MM.1S (cell line): ENCODE measurements at regions not wholly inside any gene's neighbourhood (a gene's known extent, or its start where the extent isn't known, plus 50 kb on each side); places are given as distances from the start of the nearest gene placed in this dataset.

Experiments used
- DNase-seq: peaks from one replicate; pipeline ENCODE4 v3.0.0-alpha.2; 2015
- H2AFZ ChIP-seq: fragments of 300-600 bp; sonication (generic); 2 replicates; pipeline ENCODE4 v1.6.0; 2016; ENCODE audit warnings: antibody characterized with exemption, low read length
- H3F3A ChIP-seq: fragments of 300-600 bp; sonication (generic); 2 replicates; pipeline ENCODE4 v1.6.1; 2016; ENCODE audit warnings: mild to moderate bottlenecking, antibody characterized with exemption, low read length, moderate library complexity, mixed read lengths; ENCODE audit not compliant: insufficient read depth
- H3K27ac ChIP-seq: fragments of 300-600 bp; sonication (generic); 2 replicates; pipeline ENCODE4 v1.5.1; 2016; ENCODE audit warnings: mild to moderate bottlenecking, low read length
- H3K27me3 ChIP-seq: fragments of 300-600 bp; sonication (generic); replicated peaks from 2 replicates; pipeline ENCODE4 v1.6.0; 2016; ENCODE audit warnings: low read length; ENCODE audit not compliant: insufficient read depth
- H3K36me3 ChIP-seq: fragments of 300-600 bp; sonication (generic); replicated peaks from 2 replicates; pipeline ENCODE4 v1.6.1; 2016; ENCODE audit warnings: mild to moderate bottlenecking, low read length, mixed read lengths; ENCODE audit not compliant: insufficient read depth
- H3K4me1 ChIP-seq: fragments of 300-600 bp; sonication (generic); 2 replicates; pipeline ENCODE4 v1.6.1; 2016; ENCODE audit warnings: low read length, mixed read lengths
- H3K4me2 ChIP-seq: fragments of 300-600 bp; sonication (generic); 2 replicates; pipeline ENCODE4 v1.6.0; 2016; ENCODE audit warnings: low read depth, low read length
- H3K4me3 ChIP-seq: fragments of 300-600 bp; sonication (generic); 2 replicates; pipeline ENCODE4 v1.5.1; 2016; ENCODE audit warnings: low read length, mixed read lengths
- H3K79me2 ChIP-seq: fragments of 300-600 bp; sonication (generic); 2 replicates; pipeline ENCODE4 v1.6.1; 2016; ENCODE audit warnings: mixed run types, low read length, mixed read lengths
- H3K9ac ChIP-seq: fragments of 300-600 bp; sonication (generic); 2 replicates; pipeline ENCODE4 v1.6.1; 2016; ENCODE audit warnings: low read length, mixed read lengths
- H3K9me2 ChIP-seq: fragments of 300-600 bp; sonication (generic); replicated peaks from 2 replicates; pipeline ENCODE4 v1.6.1; 2016; ENCODE audit warnings: mild to moderate bottlenecking, low read length, mixed read lengths; ENCODE audit not compliant: insufficient read depth
- H3K9me3 ChIP-seq: fragments of 300-600 bp; sonication (generic); replicated peaks from 2 replicates; pipeline ENCODE4 v1.6.1; 2016; ENCODE audit warnings: mild to moderate bottlenecking, low read length, mixed read lengths; ENCODE audit not compliant: insufficient read depth
- H4K20me1 ChIP-seq: fragments of 300-600 bp; sonication (generic); 2 replicates; pipeline ENCODE4 v1.6.1; 2016; ENCODE audit warnings: mild to moderate bottlenecking, low read length, moderate library complexity, mixed read lengths; ENCODE audit not compliant: insufficient read depth
- EZH2 ChIP-seq: fragments of 300-600 bp; sonication (generic); optimal IDR thresholded peaks from 2 replicates; pipeline ENCODE3; 2017; ENCODE audit warnings: low read depth, mild to moderate bottlenecking, antibody characterized with exemption, low read length, mixed read lengths
- EZH2phosphoT487 ChIP-seq: fragments of 300-600 bp; sonication (generic); IDR thresholded peaks from 2 replicates; pipeline ENCODE4 v1.6.1; 2018; ENCODE audit warnings: antibody characterized with exemption, low read length
- TF ChIP-seq, protein P1 (sequence below): fragments of 300-600 bp; sonication (generic); IDR thresholded peaks from 2 replicates; pipeline ENCODE4 v1.5.1; 2016; ENCODE audit warnings: antibody characterized with exemption, low read length, mixed read lengths

DNA sequence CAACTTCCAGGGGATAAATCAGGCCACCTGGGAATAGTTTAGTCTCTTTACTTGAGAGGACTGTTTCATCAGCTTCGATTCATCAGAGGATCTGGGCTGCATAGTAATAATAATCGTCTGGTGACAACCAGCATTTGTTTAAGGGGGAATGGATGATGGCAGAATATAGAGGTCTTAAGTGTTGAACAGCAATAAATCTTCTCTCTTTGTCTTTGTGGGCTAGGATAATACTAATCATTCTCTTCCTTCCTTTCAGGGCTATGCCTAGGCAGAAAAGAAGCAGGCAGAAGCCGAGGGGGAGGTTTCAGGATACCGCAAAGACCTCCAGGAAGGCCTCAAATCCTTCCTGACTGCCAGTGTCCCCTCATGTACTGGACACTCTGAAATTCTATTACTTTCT is 150.4 kb upstream of the GAREM1 start:
- Histone ChIP-seq H3K4me3 (no peak overlapping the region), H3K9me3 (no peaks in the 10 kb centered on the region), H3K36me3 (no peaks in the 10 kb centered on the region), H4K20me1 (no peaks in the 10 kb centered on the region), H3K27ac (no peak overlapping the region), H3K27me3 (no peaks in the 10 kb centered on the region), H3K4me2 (no peak overlapping the region), H3K4me1 (no peaks in the 10 kb centered on the region), H3F3A (no peaks in the 10 kb centered on the region), H3K9me2 (no peaks in the 10 kb centered on the region), H2AFZ (no peak overlapping the region), H3K9ac (no peak overlapping the region), H3K79me2 (no peaks in the 10 kb centered on the region)
- no peak for DNase-seq
- TF ChIP-seq, protein P1, sequence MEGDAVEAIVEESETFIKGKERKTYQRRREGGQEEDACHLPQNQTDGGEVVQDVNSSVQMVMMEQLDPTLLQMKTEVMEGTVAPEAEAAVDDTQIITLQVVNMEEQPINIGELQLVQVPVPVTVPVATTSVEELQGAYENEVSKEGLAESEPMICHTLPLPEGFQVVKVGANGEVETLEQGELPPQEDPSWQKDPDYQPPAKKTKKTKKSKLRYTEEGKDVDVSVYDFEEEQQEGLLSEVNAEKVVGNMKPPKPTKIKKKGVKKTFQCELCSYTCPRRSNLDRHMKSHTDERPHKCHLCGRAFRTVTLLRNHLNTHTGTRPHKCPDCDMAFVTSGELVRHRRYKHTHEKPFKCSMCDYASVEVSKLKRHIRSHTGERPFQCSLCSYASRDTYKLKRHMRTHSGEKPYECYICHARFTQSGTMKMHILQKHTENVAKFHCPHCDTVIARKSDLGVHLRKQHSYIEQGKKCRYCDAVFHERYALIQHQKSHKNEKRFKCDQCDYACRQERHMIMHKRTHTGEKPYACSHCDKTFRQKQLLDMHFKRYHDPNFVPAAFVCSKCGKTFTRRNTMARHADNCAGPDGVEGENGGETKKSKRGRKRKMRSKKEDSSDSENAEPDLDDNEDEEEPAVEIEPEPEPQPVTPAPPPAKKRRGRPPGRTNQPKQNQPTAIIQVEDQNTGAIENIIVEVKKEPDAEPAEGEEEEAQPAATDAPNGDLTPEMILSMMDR, result no peak
- TF ChIP-seq EZH2phosphoT487 (no peak), EZH2 (no peak)

DNA sequence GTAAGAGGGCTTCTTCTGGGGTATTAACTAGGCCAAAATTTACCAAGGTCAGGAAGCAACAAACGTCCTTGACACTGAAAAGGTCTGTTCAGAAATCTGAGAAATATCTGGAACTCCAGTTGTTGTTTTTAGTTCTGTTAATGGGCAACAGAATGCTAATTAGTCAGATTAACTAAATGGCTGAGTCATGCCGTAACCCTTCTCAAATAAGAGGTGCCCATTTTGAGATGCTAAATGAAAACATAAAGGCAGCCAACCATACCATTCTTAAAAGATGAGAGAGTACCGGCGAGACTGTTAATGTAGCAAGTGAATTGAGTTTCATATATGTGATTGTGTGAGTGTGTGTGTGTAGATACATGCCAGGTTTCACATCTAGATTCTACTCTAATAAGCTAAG is 147.9 kb upstream of the GAREM1 start:
- Histone ChIP-seq H3F3A (no peaks in the 10 kb centered on the region), H3K9me2 (no peaks in the 10 kb centered on the region), H3K36me3 (no peaks in the 10 kb centered on the region), H3K4me2 (no peak overlapping the region), H3K9ac (no peak overlapping the region), H4K20me1 (no peaks in the 10 kb centered on the region), H2AFZ (no peak overlapping the region), H3K9me3 (no peaks in the 10 kb centered on the region), H3K27ac (no peak overlapping the region), H3K4me3 (no peak overlapping the region), H3K4me1 (0 out of 2 replicates have a peak, but pooled peaks cover 3% of the 10 kb centered on the region), H3K79me2 (no peaks in the 10 kb centered on the region), H3K27me3 (no peaks in the 10 kb centered on the region)
- TF ChIP-seq, protein P1, result no peak
- TF ChIP-seq EZH2phosphoT487 (no peak), EZH2 (no peak)
- DNase-seq, result no peak

DNA sequence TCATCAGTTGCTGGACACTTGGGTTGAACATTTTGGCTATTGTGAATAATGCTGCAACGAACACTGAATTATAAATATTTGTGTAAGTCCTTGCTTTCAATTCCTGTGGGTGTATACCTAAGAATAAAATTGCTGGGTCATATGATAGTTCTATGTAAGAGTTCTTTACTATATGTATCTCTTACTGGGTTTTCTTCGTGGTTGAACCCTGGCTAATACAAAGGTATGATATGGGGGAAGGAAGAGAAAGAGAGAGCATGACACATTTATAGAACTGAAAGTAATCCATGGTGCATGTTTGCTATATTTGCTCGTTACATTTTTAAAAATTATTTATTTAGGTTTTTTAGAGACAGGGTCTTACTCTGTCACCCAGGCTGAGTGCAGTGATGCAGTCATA is 143.1 kb upstream of the GAREM1 start:
- H2AFZ ChIP-seq, result no peak overlapping the region
- H3F3A ChIP-seq, result no peaks in the 10 kb centered on the region
- no peak overlapping the region for H3K4me3 ChIP-seq
- TF ChIP-seq EZH2phosphoT487 (no peak), EZH2 (no peak)
- TF ChIP-seq, protein P1, result no peak
- peak overlapping the region; percentile 13; the same call in 1 of the 2 replicates for H3K4me2 ChIP-seq
- no peaks in the 10 kb centered on the region for H4K20me1 ChIP-seq
- no peaks in the 10 kb centered on the region for H3K36me3 ChIP-seq
- no peak for DNase-seq
- H3K4me1 ChIP-seq, result 0 out of 2 replicates have a peak, but pooled peaks cover 4% of the 10 kb centered on the region
- H3K79me2 ChIP-seq, result no peaks in the 10 kb centered on the region
- no peaks in the 10 kb centered on the region for H3K9me2 ChIP-seq
- H3K9ac ChIP-seq, result no peak overlapping the region
- H3K27me3 ChIP-seq, result no peaks in the 10 kb centered on the region
- H3K9me3 ChIP-seq, result no peaks in the 10 kb centered on the region
- H3K27ac ChIP-seq, result no peak overlapping the region

DNA sequence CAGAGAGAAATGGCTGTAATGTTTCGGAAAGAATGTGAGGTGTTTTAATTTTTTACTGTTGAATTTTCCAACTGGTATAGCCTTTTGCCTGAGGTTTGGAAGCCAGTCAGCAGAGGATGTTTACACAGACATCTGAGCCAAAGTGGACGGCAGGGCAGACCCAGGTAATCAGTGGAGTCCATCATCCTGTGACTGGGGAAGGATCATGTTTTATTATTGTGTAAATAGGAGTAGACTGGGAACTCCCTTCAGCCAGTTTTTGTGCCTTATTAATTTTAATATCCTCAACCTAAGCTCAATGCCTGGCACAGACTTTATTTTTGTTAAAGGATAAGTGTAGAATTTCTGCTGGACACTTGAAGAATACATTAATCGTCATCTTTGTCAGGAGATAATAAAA is 142.0 kb upstream of the GAREM1 start:
- DNase-seq, result no peak
- H4K20me1 ChIP-seq, result no peaks in the 10 kb centered on the region
- no peaks in the 10 kb centered on the region for H3K36me3 ChIP-seq
- H3K4me3 ChIP-seq, result no peak overlapping the region
- H3K4me2 ChIP-seq, result no peak overlapping the region
- no peaks in the 10 kb centered on the region for H3K27me3 ChIP-seq
- H3K79me2 ChIP-seq, result no peaks in the 10 kb centered on the region
- no peaks in the 10 kb centered on the region for H3K9me3 ChIP-seq
- H3F3A ChIP-seq, result no peaks in the 10 kb centered on the region
- no peak overlapping the region for H2AFZ ChIP-seq
- TF ChIP-seq EZH2phosphoT487 (no peak), EZH2 (no peak)
- TF ChIP-seq, protein P1, result no peak
- H3K27ac ChIP-seq, result no peak overlapping the region
- no peak overlapping the region for H3K9ac ChIP-seq
- H3K9me2 ChIP-seq, result no peaks in the 10 kb centered on the region
- H3K4me1 ChIP-seq, result 0 out of 2 replicates have a peak, but pooled peaks cover 4% of the 10 kb centered on the region
